ENCODE measurements at regions not wholly inside any gene's neighbourhood (a gene's known extent, or its start where the extent isn't known, plus 50 kb on each side); places are given as distances from the start of the nearest gene placed in this dataset.

- TF ChIP-seq JUND (IDR thresholded peaks at IDR 0.05; ENCODE audit: borderline replicate concordance, low read depth, low read length): no peak
- peak; percentile 25; the same call in 1 of the 3 replicates for TF ChIP-seq JUND (tag; IDR thresholded peaks at IDR 0.05; ENCODE audit: borderline replicate concordance, low read depth, low read length)
- 0 out of 2 replicates have a peak, but pooled peaks have one; percentile 30 for TF ChIP-seq ZNF584 (CRISPR knock-in tag; IDR thresholded peaks at IDR 0.05; ENCODE audit: low read depth)
- peak; percentile 59; the same call in 1 of the 2 replicates for TF ChIP-seq DIDO1 (tag; IDR thresholded peaks at IDR 0.05; ENCODE audit: low read depth)
- TF ChIP-seq THAP7 (CRISPR knock-in tag; IDR thresholded peaks at IDR 0.05): 0 out of 2 replicates have a peak, but pooled peaks have one; percentile 15
- no peak for TF ChIP-seq ZNF143 (CRISPR knock-in tag; IDR thresholded peaks at IDR 0.05)
- TF ChIP-seq JUN (IDR thresholded peaks at IDR 0.05; ENCODE audit: borderline replicate concordance, low read depth, low read length): no peak
- TF ChIP-seq JUN (CRISPR knock-in tag; IDR thresholded peaks at IDR 0.05; ENCODE audit: borderline replicate concordance): no peak
- no peak for TF ChIP-seq MEF2A (IDR thresholded peaks at IDR 0.05; ENCODE audit: control insufficient read depth, low read depth, low read length)
- 0 out of 2 replicates have a peak, but pooled peaks have one; percentile 24 for TF ChIP-seq ZNF512 (tag; IDR thresholded peaks at IDR 0.05)
- TF ChIP-seq CHD2 (IDR thresholded peaks at IDR 0.05; ENCODE audit: low read depth, low read length): no peak
- TF ChIP-seq ATF4 (CRISPR knock-in tag; IDR thresholded peaks at IDR 0.05): 0 out of 2 replicates have a peak, but pooled peaks have one; percentile 35
- no peak for TF ChIP-seq KLF10 (CRISPR knock-in tag; IDR thresholded peaks at IDR 0.05)
- no peak for TF ChIP-seq PHB2 (IDR thresholded peaks at IDR 0.05; ENCODE audit: low read depth)
- 0 out of 2 replicates have a peak, but pooled peaks have one; percentile 48 for TF ChIP-seq HMGXB4 (CRISPR knock-in tag; IDR thresholded peaks at IDR 0.05)
- peak; percentile 98 for TF ChIP-seq NR2C1 (IDR thresholded peaks at IDR 0.05)
- peak; percentile 99 for TF ChIP-seq NR2C1 (tag; IDR thresholded peaks at IDR 0.05)
- peak; percentile 92 for TF ChIP-seq NR4A1 (CRISPR knock-in tag; IDR thresholded peaks at IDR 0.05)
- peak; percentile 66; the same call in 1 of the 2 replicates for TF ChIP-seq NR4A1 (tag; IDR thresholded peaks at IDR 0.05)
- peak; percentile 47 for TF ChIP-seq CBX5 (IDR thresholded peaks at IDR 0.05; ENCODE audit: borderline replicate concordance, low read depth)
- TF ChIP-seq L3MBTL2 (IDR thresholded peaks at IDR 0.05): peak; percentile 88
- TF ChIP-seq FOXK2 (conservative IDR thresholded peaks at IDR 0.05 in 1 of 2, IDR thresholded peaks at IDR 0.05 in 1 of 2; ENCODE audit: low read depth in 2 of 2): peak in 1 of 2 experiments; percentile 18; a peak in 1 of 4 replicates
- peak; percentile 93 for TF ChIP-seq POLR2G (IDR thresholded peaks at IDR 0.05; ENCODE audit: low read depth, low read length)
- TF ChIP-seq EWSR1 (IDR thresholded peaks at IDR 0.05; ENCODE audit: borderline replicate concordance, low read depth, partially characterized antibody): no peak
Observed at GRCh38 chr2:187003038-187003554, 154.1 kb upstream of the ZSWIM2 start (continued).

Data from K562 (cell line).